CD4-positive, alpha-beta T cell (primary cell): ENCODE measurements at regions not wholly inside any gene's neighbourhood (a gene's known extent, or its start where the extent isn't known, plus 50 kb on each side); places are given as distances from the start of the nearest gene placed in this dataset.

Source experiments
- ATAC-seq: fragments of 200-7000 bp; cut with Tn5 transposase; one replicate; pipeline ENCODE4 v1.10.0; 2022; ENCODE audit warnings: mild to moderate bottlenecking; ENCODE audit not compliant: poor library complexity
- CTCF ChIA-PET: fragments of 350-600 bp; sonication (Branson Sonifier 250); formaldehyde crosslinking; loops from one replicate; lab custom pipeline; 2021; ENCODE audit warnings: antibody characterized with exemption, inconsistent platforms; lab: Charles Lee
- POLR2A ChIA-PET: fragments of 350-600 bp; sonication (Branson Sonifier 250); formaldehyde crosslinking; loops from one replicate; lab custom pipeline; 2021; ENCODE audit warnings: antibody characterized with exemption, inconsistent platforms; lab: Charles Lee
- DNase-seq, 14 experiments: peaks; one replicate each; pipeline ENCODE4 v3.0.0-alpha.2; 2013 to 2020; ENCODE audit warnings: mixed read lengths in 2 of 14
- H3K27ac ChIP-seq, 2 donors: one replicate each; pipeline versions ENCODE4 v1.5.1 to v1.7.0; 2013; ENCODE audit warnings: low read length in 2 of 2, low read depth in 1 of 2, mild to moderate bottlenecking in 1 of 2
- H3K27me3 ChIP-seq, 2 experiments: 1 replicate in 1 of 2; 2 replicates in 1 of 2; pipeline versions ENCODE4 v1.6.1 to v1.7.0; 2013; ENCODE audit warnings: low read length in 2 of 2, control low read depth in 1 of 2, mild to moderate bottlenecking in 1 of 2, moderate library complexity in 1 of 2; ENCODE audit not compliant: insufficient read depth in 2 of 2, control insufficient read depth in 1 of 2
- H3K36me3 ChIP-seq: one replicate; pipeline ENCODE4 v1.6.1; 2013; ENCODE audit warnings: low read length, control low read depth; ENCODE audit not compliant: insufficient read depth
- H3K4me1 ChIP-seq: one replicate; pipeline ENCODE4 v1.6.1; 2013; ENCODE audit warnings: low read length, control low read depth; ENCODE audit not compliant: insufficient read depth
- H3K4me3 ChIP-seq: one replicate; pipeline ENCODE4 v1.5.1; 2013; ENCODE audit warnings: mild to moderate bottlenecking, low read length, moderate library complexity
- H3K9me3 ChIP-seq, 2 experiments: 1 replicate in 1 of 2; 2 replicates in 1 of 2; pipeline versions ENCODE4 v1.6.1 to v1.7.0; 2013; ENCODE audit warnings: low read length in 2 of 2, mild to moderate bottlenecking in 2 of 2, control low read depth in 1 of 2, moderate library complexity in 1 of 2; ENCODE audit not compliant: control insufficient read depth in 1 of 2, insufficient read depth in 1 of 2
- H3K27ac Mint-ChIP-seq: one replicate; pipeline ENCODE4 v1.8.0; 2020; ENCODE audit warnings: mixed read lengths
- H3K27me3 Mint-ChIP-seq: one replicate; pipeline ENCODE4 v1.8.0; 2021; ENCODE audit warnings: mixed read lengths
- H3K36me3 Mint-ChIP-seq: one replicate; pipeline ENCODE4 v1.8.0; 2021; ENCODE audit warnings: low read depth, mixed read lengths
- H3K4me1 Mint-ChIP-seq: one replicate; pipeline ENCODE4 v1.8.0; 2021; ENCODE audit warnings: low read depth, mixed read lengths
- H3K4me3 Mint-ChIP-seq: one replicate; pipeline ENCODE4 v1.8.0; 2020; ENCODE audit warnings: mild to moderate bottlenecking, mixed read lengths
- H3K9me3 Mint-ChIP-seq: one replicate; pipeline ENCODE4 v1.8.0; 2020; ENCODE audit warnings: mixed read lengths
- CTCF ChIP-seq: fragments of 200-600 bp; IDR thresholded peaks from one replicate; pipeline ENCODE4 v1.8.0; 2022; ENCODE audit warnings: antibody characterized with exemption, mild to moderate bottlenecking
- intact Hi-C, 2 experiments: fragments of 100-400 bp; cut with DNase I in 1 of 2; cut with micrococcal nuclease in 1 of 2; formaldehyde crosslinking; loops; one replicate each; pipeline versions ENCODE4 v1.15.1 to v1.9.0; 2023 to 2025; cut with DNase I, micrococcal nuclease

GRCh38 chr10:83357627-83358026 lies 781.7 kb upstream of the GHITM start:
- Histone ChIP-seq H3K4me1 (no peaks in the 10 kb centered on the region), H3K4me3 (no peak overlapping the region), H3K27ac (no peak overlapping the region), H3K27me3 (no peaks in the 10 kb centered on the region), H3K36me3 (no peaks in the 10 kb centered on the region), H3K9me3 (peaks cover 0 to 4% of the 10 kb centered on the region in 2 experiments)
- intact Hi-C loops = no loop called here
- ATAC-seq (no peak), DNase-seq (no peak)
- H3K4me3 Mint-ChIP-seq = no peak overlapping the region
- no peaks in the 10 kb centered on the region for H3K4me1 Mint-ChIP-seq
- H3K27ac Mint-ChIP-seq = no peak overlapping the region
- H3K36me3 Mint-ChIP-seq = no peaks in the 10 kb centered on the region
- H3K27me3 Mint-ChIP-seq = no peaks in the 10 kb centered on the region
- no peak for TF ChIP-seq CTCF
- no peaks in the 10 kb centered on the region for H3K9me3 Mint-ChIP-seq
- CTCF ChIA-PET = no interaction called here
- POLR2A ChIA-PET = no interaction called here

- ATAC-seq = no peak
- CTCF ChIA-PET = no interaction called here
- intact Hi-C loops = no loop called here
These were observed 772.3 kb upstream of the GHITM start for GRCh38 chr10:83367036-83367435.

GRCh38 chr10:83371696-83372490 lies 767.4 kb upstream of the GHITM start:
- H3K4me3 Mint-ChIP-seq = no peak overlapping the region
- intact Hi-C loops = no loop called here
- H3K27me3 Mint-ChIP-seq = no peaks in the 10 kb centered on the region
- no peak overlapping the region for H3K27ac Mint-ChIP-seq
- peaks cover 5% of the 10 kb centered on the region for H3K9me3 Mint-ChIP-seq
- no peaks in the 10 kb centered on the region for H3K27me3 ChIP-seq
- H3K27ac ChIP-seq = no peak overlapping the region
- H3K36me3 ChIP-seq = no peaks in the 10 kb centered on the region
- DNase-seq (no peak), ATAC-seq (no peak)
- no peaks in the 10 kb centered on the region for H3K9me3 ChIP-seq
- H3K4me1 Mint-ChIP-seq = no peaks in the 10 kb centered on the region
- no peaks in the 10 kb centered on the region for H3K36me3 Mint-ChIP-seq
- H3K4me1 ChIP-seq = no peaks in the 10 kb centered on the region
- no peak overlapping the region for H3K4me3 ChIP-seq
- ChIA-PET CTCF (no interaction called here), POLR2A (no interaction called here)
- TF ChIP-seq CTCF = no peak

More at GRCh38 chr10:83367036-83367435, 772.3 kb upstream of the GHITM start:
- H3K36me3 ChIP-seq = no peaks in the 10 kb centered on the region
- no peaks in the 10 kb centered on the region for H3K27me3 ChIP-seq
- H3K9me3 ChIP-seq = no peaks in the 10 kb centered on the region
- H3K9me3 Mint-ChIP-seq = peaks cover 2% of the 10 kb centered on the region
- no peak overlapping the region for H3K4me3 Mint-ChIP-seq
- POLR2A ChIA-PET = no interaction called here
- H3K4me1 Mint-ChIP-seq = no peaks in the 10 kb centered on the region
- no peak overlapping the region for H3K4me3 ChIP-seq
- no peak overlapping the region for H3K27ac ChIP-seq
- H3K27ac Mint-ChIP-seq = no peak overlapping the region
- no peaks in the 10 kb centered on the region for H3K4me1 ChIP-seq
- TF ChIP-seq CTCF = no peak
- no peaks in the 10 kb centered on the region for H3K36me3 Mint-ChIP-seq
- no peak for DNase-seq
- H3K27me3 Mint-ChIP-seq = no peaks in the 10 kb centered on the region
